Esophagus squamous epithelium (tissue), 4 donors: ENCODE measurements at regions not wholly inside any gene's neighbourhood (a gene's known extent, or its start where the extent isn't known, plus 50 kb on each side); places are given as distances from the start of the nearest gene placed in this dataset.

ENCODE experiments used
- CTCF ChIP-seq, 6 experiments: fragments of 450-650 bp in 4 of 6; fragments of 200-600 bp in 2 of 6; sonication (generic) in 2 of 6; IDR thresholded peaks; one replicate each; pipeline ENCODE4 v1.5.1; 2016 to 2019; ENCODE audit warnings: antibody characterized with exemption in 6 of 6, mild to moderate bottlenecking in 4 of 6, moderate library complexity in 4 of 6
- POLR2A ChIP-seq, 4 donors: fragments of 450-650 bp; IDR thresholded peaks; one replicate each; pipeline ENCODE4 v1.6.1; 2017; ENCODE audit warnings: antibody characterized with exemption in 4 of 4, mild to moderate bottlenecking in 4 of 4, moderate library complexity in 3 of 4

GRCh38 chr13:31875134-31875533 is 135.8 kb downstream of the RXFP2 start:
- no peak for TF ChIP-seq CTCF (IDR thresholded peaks at IDR 0.05)
- TF ChIP-seq POLR2A (IDR thresholded peaks at IDR 0.05), result no peak
